PC-9 (cell line): ENCODE measurements at regions not wholly inside any gene's neighbourhood (a gene's known extent, or its start where the extent isn't known, plus 50 kb on each side); places are given as distances from the start of the nearest gene placed in this dataset.

ENCODE experiments used
- BruUV-seq: library from RNA; stranded (reverse); fragments of 400-500 nt; replicated peaks from 2 replicates; lab custom pipeline; 2021; lab: Mats Ljungman, UMichigan
- CTCF ChIA-PET: fragments of 300-600 bp; sonication (Branson Sonifier 250); formaldehyde crosslinking; loops from one replicate; lab custom pipeline; 2022; ENCODE audit warnings: antibody characterized with exemption; lab: Charles Lee
- POLR2A ChIA-PET: fragments of 300-600 bp; sonication (Branson Sonifier 250); formaldehyde crosslinking; loops from one replicate; lab custom pipeline; 2022; ENCODE audit warnings: antibody characterized with exemption; ENCODE audit not compliant: unreplicated experiment; lab: Charles Lee
- DNase-seq, 2 experiments: peaks; one replicate each; pipeline versions ENCODE4 v3.0.0 to v3.0.0-alpha.2; 2015 to 2022; ENCODE audit warnings: mixed read lengths in 1 of 2
- H2AFZ ChIP-seq: fragments of 200-600 bp; sonication (generic); 2 replicates; pipeline ENCODE4 v1.8.1; 2017; ENCODE audit warnings: antibody characterized with exemption
- H3F3A ChIP-seq: fragments of 200-600 bp; sonication (generic); 2 replicates; pipeline ENCODE4 v1.8.1; 2017; ENCODE audit warnings: antibody characterized with exemption, mild to moderate bottlenecking, low read depth; ENCODE audit not compliant: insufficient read depth
- H3K27ac ChIP-seq: fragments of 200-600 bp; sonication (generic); 2 replicates; pipeline ENCODE4 v1.6.1; 2016; ENCODE audit warnings: mixed run types
- H3K27me3 ChIP-seq: fragments of 200-600 bp; sonication (generic); 2 replicates; pipeline ENCODE4 v1.6.1; 2016; ENCODE audit warnings: low read depth, mixed run types; ENCODE audit not compliant: insufficient read depth
- H3K36me3 ChIP-seq: fragments of 200-600 bp; sonication (generic); 2 replicates; pipeline ENCODE4 v1.6.1; 2016; ENCODE audit warnings: low read depth, mixed run types
- H3K4me1 ChIP-seq: fragments of 200-600 bp; sonication (generic); replicated peaks from 2 replicates; pipeline ENCODE4 v1.6.1; 2016; ENCODE audit warnings: mixed run types; ENCODE audit not compliant: insufficient read depth
- H3K4me2 ChIP-seq: fragments of 200-600 bp; sonication (generic); 2 replicates; pipeline ENCODE4 v1.6.1; 2017; ENCODE audit warnings: mixed run types
- H3K4me3 ChIP-seq: fragments of 200-600 bp; sonication (generic); 2 replicates; pipeline ENCODE4 v1.6.1; 2016; ENCODE audit warnings: mixed run types
- H3K79me2 ChIP-seq: fragments of 200-600 bp; sonication (generic); 2 replicates; pipeline ENCODE4 v1.6.1; 2017; ENCODE audit warnings: low read depth, mixed run types
- H3K9me2 ChIP-seq: fragments of 200-600 bp; sonication (generic); 2 replicates; pipeline ENCODE4 v1.8.1; 2017; ENCODE audit warnings: mild to moderate bottlenecking; ENCODE audit not compliant: insufficient read depth
- H3K9me3 ChIP-seq: fragments of 200-600 bp; sonication (generic); 2 replicates; pipeline ENCODE4 v1.8.1; 2016; ENCODE audit warnings: low read depth; ENCODE audit not compliant: insufficient read depth
- H4K20me1 ChIP-seq: fragments of 200-600 bp; sonication (generic); 2 replicates; pipeline ENCODE4 v1.8.1; 2017; ENCODE audit not compliant: insufficient read depth
- CTCF ChIP-seq: fragments of 200-600 bp; sonication (generic); conservative IDR thresholded peaks from 2 replicates; pipeline ENCODE4 v1.6.1; 2017; ENCODE audit warnings: mixed run types, antibody characterized with exemption, mild to moderate bottlenecking, moderate library complexity
- EZH2 ChIP-seq: fragments of 200-600 bp; sonication (generic); IDR thresholded peaks from 2 replicates; pipeline ENCODE4 v1.8.0; 2017; ENCODE audit warnings: antibody characterized with exemption, low read depth
- intact Hi-C: fragments of 100-400 bp; cut with micrococcal nuclease; formaldehyde crosslinking; loops from one replicate; pipeline ENCODE4 v1.10.0; 2022; ENCODE audit not compliant: unreplicated experiment

GRCh38 chr6:114600381-114600780, 257.6 kb upstream of the HS3ST5 start:
- H3K4me2 ChIP-seq = no peak overlapping the region
- H3K27me3 ChIP-seq = no peaks in the 10 kb centered on the region
- no peak overlapping the region for H3K27ac ChIP-seq
- no peaks in the 10 kb centered on the region for H3K4me1 ChIP-seq
- DNase-seq = no peak
- no peaks in the 10 kb centered on the region for H3K36me3 ChIP-seq
- TF ChIP-seq EZH2 (no peak), CTCF (no peak)
- no peaks in the 10 kb centered on the region; the same call in 1 of the 2 replicates for H3K9me2 ChIP-seq
- no peaks in the 10 kb centered on the region for H3K9me3 ChIP-seq
- CTCF ChIA-PET = interaction anchor here (0.7 kb wide), 1 partner anchor 1715 kb away, joined by 5 read pairs; no protein-coding TSS in a partner anchor
- no peak overlapping the region for H3K4me3 ChIP-seq
- no peaks in the 10 kb centered on the region for H4K20me1 ChIP-seq
- H3K79me2 ChIP-seq = no peaks in the 10 kb centered on the region
- no peaks in the 10 kb centered on the region for H3F3A ChIP-seq
- H2AFZ ChIP-seq = no peak overlapping the region
- BruUV-seq = no TSS peak
- intact Hi-C loops = no loop called here
- POLR2A ChIA-PET = no interaction called here

- intact Hi-C loops = no loop called here
- Histone ChIP-seq H3K9me2 (no peaks in the 10 kb centered on the region; the same call in 1 of the 2 replicates), H3K79me2 (no peaks in the 10 kb centered on the region), H3K4me2 (no peak overlapping the region), H3K4me3 (no peak overlapping the region), H4K20me1 (no peaks in the 10 kb centered on the region), H3K27me3 (no peaks in the 10 kb centered on the region), H3K36me3 (no peaks in the 10 kb centered on the region), H3F3A (no peaks in the 10 kb centered on the region), H3K9me3 (no peaks in the 10 kb centered on the region), H3K27ac (no peak overlapping the region), H3K4me1 (no peaks in the 10 kb centered on the region), H2AFZ (no peak overlapping the region)
- no peak for DNase-seq
- ChIA-PET CTCF (no interaction called here), POLR2A (no interaction called here)
- no TSS peak for BruUV-seq
- no peak for TF ChIP-seq EZH2
- TF ChIP-seq CTCF = no peak
Observed at GRCh38 chr6:114595591-114595990, 252.8 kb upstream of the HS3ST5 start.

- DNase-seq = no peak
- intact Hi-C loops = no loop called here
- POLR2A ChIA-PET = no interaction called here
Observed at GRCh38 chr6:114595186-114595585, 252.4 kb upstream of the HS3ST5 start.

More at GRCh38 chr6:114595186-114595585, 252.4 kb upstream of the HS3ST5 start:
- no peak overlapping the region for H3K27ac ChIP-seq
- TF ChIP-seq EZH2 (no peak), CTCF (no peak)
- no peak overlapping the region for H2AFZ ChIP-seq
- H3K9me2 ChIP-seq = no peaks in the 10 kb centered on the region; the same call in 1 of the 2 replicates
- H3K4me1 ChIP-seq = no peaks in the 10 kb centered on the region
- no peak overlapping the region for H3K4me2 ChIP-seq
- H3K9me3 ChIP-seq = no peaks in the 10 kb centered on the region
- BruUV-seq = no TSS peak
- no peak overlapping the region for H3K4me3 ChIP-seq
- no peaks in the 10 kb centered on the region for H3F3A ChIP-seq
- CTCF ChIA-PET = no interaction called here
- H4K20me1 ChIP-seq = no peaks in the 10 kb centered on the region
- H3K27me3 ChIP-seq = no peaks in the 10 kb centered on the region
- H3K79me2 ChIP-seq = no peaks in the 10 kb centered on the region
- no peaks in the 10 kb centered on the region for H3K36me3 ChIP-seq
